GM12878 (cell line): ENCODE measurements at regions not wholly inside any gene's neighbourhood (a gene's known extent, or its start where the extent isn't known, plus 50 kb on each side); places are given as distances from the start of the nearest gene placed in this dataset.

Experiments used
- ATAC-seq: fragments of 200-7000 bp; cut with Tn5 transposase; 3 replicates; pipeline ENCODE4 v1.9.1; 2020; ENCODE audit warnings: mild to moderate bottlenecking, moderate library complexity
- BruUV-seq: library from RNA; stranded (reverse); fragments of 400-500 nt; replicated peaks from 2 replicates; lab custom pipeline; 2021; lab: Mats Ljungman, UMichigan
- CTCF ChIA-PET: fragments of 300-600 bp; sonication (Branson Sonifier 250); formaldehyde crosslinking; extraction: SDS; loops from one replicate; lab custom pipeline; 2021; ENCODE audit warnings: inconsistent platforms; lab: Yijun Ruan, JAX
- POLR2A ChIA-PET: fragments of 350-600 bp; formaldehyde crosslinking; extraction: SDS; loops from one replicate; lab custom pipeline; 2021; ENCODE audit warnings: inconsistent platforms; lab: Charles Lee
- RAD21 ChIA-PET: fragments of 300-600 bp; sonication (Branson Sonifier 250); formaldehyde crosslinking; loops from one replicate; lab custom pipeline; 2023; ENCODE audit warnings: antibody characterized with exemption; ENCODE audit not compliant: unreplicated experiment; lab: Charles Lee
- SMC1A ChIA-PET: fragments of 300-600 bp; sonication (Branson Sonifier 250); formaldehyde crosslinking; loops from one replicate; lab custom pipeline; 2023; ENCODE audit not compliant: unreplicated experiment, uncharacterized antibody; lab: Charles Lee
- DNase-seq: peaks from one replicate; pipeline ENCODE4 v3.0.0-alpha.2; 2011; ENCODE audit warnings: low read depth, low spot score
- FAIRE-seq: peaks from 3 replicates; lab custom pipeline; 2011; peaks lifted over from hg19 to GRCh38; lab: Jason Lieb, UNC
- H2AFZ ChIP-seq: 2 replicates; pipeline ENCODE4 v1.6.0; 2011; ENCODE audit warnings: low read depth, low read length, control low read depth; ENCODE audit not compliant: control insufficient read depth
- H3K27ac ChIP-seq: 2 replicates; pipeline ENCODE4 v1.5.1; 2011; ENCODE audit warnings: control low read depth; ENCODE audit not compliant: control insufficient read depth, insufficient read depth
- H3K27me3 ChIP-seq, 2 experiments: replicated peaks in 1 of 2; 2 replicates each; pipeline versions ENCODE4 v1.6.0 to v1.6.1; 2011; ENCODE audit warnings: low read length in 1 of 2; ENCODE audit not compliant: control insufficient read depth in 2 of 2, insufficient read depth in 2 of 2
- H3K36me3 ChIP-seq, 2 experiments: 2 replicates each; pipeline ENCODE4 v1.5.1; 2011; ENCODE audit warnings: low read length in 1 of 2; ENCODE audit not compliant: control insufficient read depth in 2 of 2, insufficient read depth in 2 of 2
- H3K4me1 ChIP-seq: 2 replicates; pipeline ENCODE4 v1.6.1; 2011; ENCODE audit warnings: mild to moderate bottlenecking, low read length, moderate library complexity, mixed read lengths; ENCODE audit not compliant: control insufficient read depth, insufficient read depth
- H3K4me2 ChIP-seq: 2 replicates; pipeline ENCODE4 v1.6.0; 2011; ENCODE audit warnings: control low read depth; ENCODE audit not compliant: control insufficient read depth, insufficient read depth
- H3K4me3 ChIP-seq: fragments of 200-600 bp; sonication (generic); 2 replicates; pipeline ENCODE4 v1.5.1; 2016
- H3K79me2 ChIP-seq: 2 replicates; pipeline ENCODE4 v1.6.0; 2011; ENCODE audit warnings: low read length; ENCODE audit not compliant: control insufficient read depth, insufficient read depth
- H3K9ac ChIP-seq: 2 replicates; pipeline ENCODE4 v1.8.0; 2011; ENCODE audit warnings: low read length, control low read depth, mixed read lengths; ENCODE audit not compliant: control insufficient read depth, insufficient read depth
- H3K9me3 ChIP-seq: replicated peaks from 3 replicates; pipeline ENCODE4 v1.5.1; 2011; ENCODE audit warnings: mild to moderate bottlenecking, low read length; ENCODE audit not compliant: control insufficient read depth, insufficient read depth
- H4K20me1 ChIP-seq: 2 replicates; pipeline ENCODE4 v1.6.0; 2011; ENCODE audit not compliant: control insufficient read depth, insufficient read depth
- ASH2L ChIP-seq: fragments of 300-600, 200-600 bp; sonication (generic); IDR thresholded peaks from 2 replicates; pipeline ENCODE4 v1.6.1; 2017; ENCODE audit warnings: low read depth, mild to moderate bottlenecking, borderline replicate concordance
- BCL11A ChIP-seq: IDR thresholded peaks from 2 replicates; pipeline ENCODE4 v1.6.1; 2011; ENCODE audit warnings: low read depth, low read length
- CHD1 ChIP-seq: IDR thresholded peaks from 2 replicates; pipeline ENCODE4 v1.6.1; 2012; ENCODE audit warnings: low read depth, low read length, improper control_type of control experiment
- GATAD2B ChIP-seq: fragments of 450-650 bp; conservative IDR thresholded peaks from 2 replicates; pipeline ENCODE4 v1.6.1; 2017; ENCODE audit warnings: low read depth, mild to moderate bottlenecking, moderate library complexity
- HDGF ChIP-seq: fragments of 450-650 bp; IDR thresholded peaks from 2 replicates; pipeline ENCODE4 v1.6.1; 2016; ENCODE audit warnings: antibody characterized with exemption
- JUND ChIP-seq: IDR thresholded peaks from 2 replicates; pipeline ENCODE4 v1.6.1; 2012; ENCODE audit warnings: low read depth, mild to moderate bottlenecking, low read length, improper control_type of control experiment, moderate library complexity
- MYB ChIP-seq: fragments of 150-350 bp; IDR thresholded peaks from 2 replicates; pipeline ENCODE4 v1.6.1; 2014; ENCODE audit warnings: mild to moderate bottlenecking, low read depth, low read length, borderline replicate concordance
- PML ChIP-seq: IDR thresholded peaks from 2 replicates; pipeline ENCODE4 v1.6.1; 2012; ENCODE audit warnings: low read length, inconsistent platforms
- POLR2AphosphoS2 ChIP-seq: IDR thresholded peaks from 2 replicates; pipeline ENCODE4 v1.6.1; 2011; ENCODE audit warnings: low read depth, mild to moderate bottlenecking, low read length, improper control_type of control experiment, moderate library complexity
- RCOR1 ChIP-seq: conservative IDR thresholded peaks from 2 replicates; pipeline ENCODE4 v1.6.1; 2012; ENCODE audit warnings: low read depth, low read length, improper control_type of control experiment
- RFX5 ChIP-seq: IDR thresholded peaks from 2 replicates; pipeline ENCODE4 v1.6.1; 2011; ENCODE audit warnings: low read depth, low read length, improper control_type of control experiment
- TBL1XR1 ChIP-seq: IDR thresholded peaks from 2 replicates; pipeline ENCODE4 v1.6.1; 2012; ENCODE audit warnings: low read depth, low read length, improper control_type of control experiment
- ZZZ3 ChIP-seq: IDR thresholded peaks from 2 replicates; pipeline ENCODE4 v1.6.1; 2011; ENCODE audit warnings: low read depth; ENCODE audit not compliant: control insufficient read depth, insufficient read length
- WGBS: methylation state at CpG from one replicate; pipeline ENCODE4 v1.1.6; 2016; ENCODE audit warnings: low lambda C conversion rate; ENCODE audit not compliant: insufficient replicate concordance, insufficient coverage; ENCODE audit errors: missing lambda C conversion rate; 5-methylcytosine and 5-hydroxymethylcytosine counted together
- in situ Hi-C: fragments of 300-500 bp; cut with MboI; formaldehyde crosslinking; loops from 9 replicates; pipeline ENCODE4 v1.14.3; 2018; ENCODE audit warnings: mixed read lengths
- intact Hi-C: fragments of 100-400 bp; cut with micrococcal nuclease; formaldehyde crosslinking; loops from one replicate; pipeline ENCODE4 v1.14.2; 2022; ENCODE audit not compliant: unreplicated experiment
- TF ChIP-seq, protein P1 (sequence below): fragments of 150-350 bp; IDR thresholded peaks from 2 replicates; pipeline ENCODE4 v1.6.1; 2016; ENCODE audit warnings: low read depth, low read length
- TF ChIP-seq, protein P2 (sequence below): fragments of 450-650 bp; IDR thresholded peaks from 2 replicates; pipeline ENCODE4 v1.6.1; 2018; ENCODE audit warnings: mild to moderate bottlenecking, low read depth, moderate library complexity; ENCODE audit not compliant: partially characterized antibody
- TF ChIP-seq, protein P3 (sequence below): IDR thresholded peaks from 2 replicates; pipeline ENCODE4 v1.6.1; 2012; ENCODE audit warnings: mild to moderate bottlenecking, low read depth, low read length

DNA sequence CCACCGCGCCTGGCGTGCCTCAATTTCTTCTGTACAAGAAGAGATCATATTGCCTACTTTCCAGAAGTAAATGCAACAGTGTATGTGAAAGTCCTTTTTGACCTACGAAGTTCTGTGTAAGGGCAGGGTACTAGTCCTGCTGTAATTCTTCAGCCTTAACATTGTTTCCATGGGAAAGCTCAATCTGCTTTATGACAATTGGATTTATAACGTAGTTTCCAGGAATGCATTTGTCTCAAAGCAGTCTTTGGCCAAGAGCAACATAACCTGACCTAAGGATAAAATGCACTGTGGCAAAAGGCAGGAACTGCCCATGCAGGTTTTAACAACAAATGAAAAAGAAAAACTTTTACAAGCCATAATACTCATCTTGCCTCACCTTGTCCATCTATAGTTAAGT is 108.1 kb upstream of the PODXL start:
- H3K27ac ChIP-seq: no peak overlapping the region
- in situ Hi-C loops: no loop called here
- no peak overlapping the region for H3K9ac ChIP-seq
- H3K4me3 ChIP-seq: no peak overlapping the region
- WGBS: 68% methylated on average over 5 of the region's 5 CpGs
- H3K79me2 ChIP-seq: no peaks in the 10 kb centered on the region
- no peak for DNase-seq
- H2AFZ ChIP-seq: no peak overlapping the region
- RAD21 ChIA-PET: no interaction called here
- no peak for FAIRE-seq
- POLR2A ChIA-PET: no interaction called here
- H3K36me3 ChIP-seq: no peaks in the 10 kb centered on the region
- no peak for ATAC-seq
- no peaks in the 10 kb centered on the region for H3K4me1 ChIP-seq
- no TSS peak for BruUV-seq
- SMC1A ChIA-PET: no interaction called here
- no peaks in the 10 kb centered on the region for H3K27me3 ChIP-seq
- H3K9me3 ChIP-seq: no peaks in the 10 kb centered on the region; the same call in 2 of the 3 replicates
- no peak overlapping the region for H3K4me2 ChIP-seq
- CTCF ChIA-PET: no interaction called here
- no peaks in the 10 kb centered on the region for H4K20me1 ChIP-seq
- intact Hi-C loops: no loop called here
- TF ChIP-seq POLR2AphosphoS2 (no peak), HDGF (no peak), RCOR1 (no peak), RFX5 (no peak), MYB (no peak), TBL1XR1 (no peak), JUND (no peak), BCL11A (no peak), GATAD2B (no peak), PML (no peak), ASH2L (no peak), CHD1 (no peak), ZZZ3 (no peak)
- TF ChIP-seq, protein P1, sequence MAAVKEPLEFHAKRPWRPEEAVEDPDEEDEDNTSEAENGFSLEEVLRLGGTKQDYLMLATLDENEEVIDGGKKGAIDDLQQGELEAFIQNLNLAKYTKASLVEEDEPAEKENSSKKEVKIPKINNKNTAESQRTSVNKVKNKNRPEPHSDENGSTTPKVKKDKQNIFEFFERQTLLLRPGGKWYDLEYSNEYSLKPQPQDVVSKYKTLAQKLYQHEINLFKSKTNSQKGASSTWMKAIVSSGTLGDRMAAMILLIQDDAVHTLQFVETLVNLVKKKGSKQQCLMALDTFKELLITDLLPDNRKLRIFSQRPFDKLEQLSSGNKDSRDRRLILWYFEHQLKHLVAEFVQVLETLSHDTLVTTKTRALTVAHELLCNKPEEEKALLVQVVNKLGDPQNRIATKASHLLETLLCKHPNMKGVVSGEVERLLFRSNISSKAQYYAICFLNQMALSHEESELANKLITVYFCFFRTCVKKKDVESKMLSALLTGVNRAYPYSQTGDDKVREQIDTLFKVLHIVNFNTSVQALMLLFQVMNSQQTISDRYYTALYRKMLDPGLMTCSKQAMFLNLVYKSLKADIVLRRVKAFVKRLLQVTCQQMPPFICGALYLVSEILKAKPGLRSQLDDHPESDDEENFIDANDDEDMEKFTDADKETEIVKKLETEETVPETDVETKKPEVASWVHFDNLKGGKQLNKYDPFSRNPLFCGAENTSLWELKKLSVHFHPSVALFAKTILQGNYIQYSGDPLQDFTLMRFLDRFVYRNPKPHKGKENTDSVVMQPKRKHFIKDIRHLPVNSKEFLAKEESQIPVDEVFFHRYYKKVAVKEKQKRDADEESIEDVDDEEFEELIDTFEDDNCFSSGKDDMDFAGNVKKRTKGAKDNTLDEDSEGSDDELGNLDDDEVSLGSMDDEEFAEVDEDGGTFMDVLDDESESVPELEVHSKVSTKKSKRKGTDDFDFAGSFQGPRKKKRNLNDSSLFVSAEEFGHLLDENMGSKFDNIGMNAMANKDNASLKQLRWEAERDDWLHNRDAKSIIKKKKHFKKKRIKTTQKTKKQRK: no peak
- TF ChIP-seq, protein P2, sequence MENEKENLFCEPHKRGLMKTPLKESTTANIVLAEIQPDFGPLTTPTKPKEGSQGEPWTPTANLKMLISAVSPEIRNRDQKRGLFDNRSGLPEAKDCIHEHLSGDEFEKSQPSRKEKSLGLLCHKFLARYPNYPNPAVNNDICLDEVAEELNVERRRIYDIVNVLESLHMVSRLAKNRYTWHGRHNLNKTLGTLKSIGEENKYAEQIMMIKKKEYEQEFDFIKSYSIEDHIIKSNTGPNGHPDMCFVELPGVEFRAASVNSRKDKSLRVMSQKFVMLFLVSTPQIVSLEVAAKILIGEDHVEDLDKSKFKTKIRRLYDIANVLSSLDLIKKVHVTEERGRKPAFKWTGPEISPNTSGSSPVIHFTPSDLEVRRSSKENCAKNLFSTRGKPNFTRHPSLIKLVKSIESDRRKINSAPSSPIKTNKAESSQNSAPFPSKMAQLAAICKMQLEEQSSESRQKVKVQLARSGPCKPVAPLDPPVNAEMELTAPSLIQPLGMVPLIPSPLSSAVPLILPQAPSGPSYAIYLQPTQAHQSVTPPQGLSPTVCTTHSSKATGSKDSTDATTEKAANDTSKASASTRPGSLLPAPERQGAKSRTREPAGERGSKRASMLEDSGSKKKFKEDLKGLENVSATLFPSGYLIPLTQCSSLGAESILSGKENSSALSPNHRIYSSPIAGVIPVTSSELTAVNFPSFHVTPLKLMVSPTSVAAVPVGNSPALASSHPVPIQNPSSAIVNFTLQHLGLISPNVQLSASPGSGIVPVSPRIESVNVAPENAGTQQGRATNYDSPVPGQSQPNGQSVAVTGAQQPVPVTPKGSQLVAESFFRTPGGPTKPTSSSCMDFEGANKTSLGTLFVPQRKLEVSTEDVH: no peak
- TF ChIP-seq, protein P3, sequence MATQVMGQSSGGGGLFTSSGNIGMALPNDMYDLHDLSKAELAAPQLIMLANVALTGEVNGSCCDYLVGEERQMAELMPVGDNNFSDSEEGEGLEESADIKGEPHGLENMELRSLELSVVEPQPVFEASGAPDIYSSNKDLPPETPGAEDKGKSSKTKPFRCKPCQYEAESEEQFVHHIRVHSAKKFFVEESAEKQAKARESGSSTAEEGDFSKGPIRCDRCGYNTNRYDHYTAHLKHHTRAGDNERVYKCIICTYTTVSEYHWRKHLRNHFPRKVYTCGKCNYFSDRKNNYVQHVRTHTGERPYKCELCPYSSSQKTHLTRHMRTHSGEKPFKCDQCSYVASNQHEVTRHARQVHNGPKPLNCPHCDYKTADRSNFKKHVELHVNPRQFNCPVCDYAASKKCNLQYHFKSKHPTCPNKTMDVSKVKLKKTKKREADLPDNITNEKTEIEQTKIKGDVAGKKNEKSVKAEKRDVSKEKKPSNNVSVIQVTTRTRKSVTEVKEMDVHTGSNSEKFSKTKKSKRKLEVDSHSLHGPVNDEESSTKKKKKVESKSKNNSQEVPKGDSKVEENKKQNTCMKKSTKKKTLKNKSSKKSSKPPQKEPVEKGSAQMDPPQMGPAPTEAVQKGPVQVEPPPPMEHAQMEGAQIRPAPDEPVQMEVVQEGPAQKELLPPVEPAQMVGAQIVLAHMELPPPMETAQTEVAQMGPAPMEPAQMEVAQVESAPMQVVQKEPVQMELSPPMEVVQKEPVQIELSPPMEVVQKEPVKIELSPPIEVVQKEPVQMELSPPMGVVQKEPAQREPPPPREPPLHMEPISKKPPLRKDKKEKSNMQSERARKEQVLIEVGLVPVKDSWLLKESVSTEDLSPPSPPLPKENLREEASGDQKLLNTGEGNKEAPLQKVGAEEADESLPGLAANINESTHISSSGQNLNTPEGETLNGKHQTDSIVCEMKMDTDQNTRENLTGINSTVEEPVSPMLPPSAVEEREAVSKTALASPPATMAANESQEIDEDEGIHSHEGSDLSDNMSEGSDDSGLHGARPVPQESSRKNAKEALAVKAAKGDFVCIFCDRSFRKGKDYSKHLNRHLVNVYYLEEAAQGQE: no peak
